Stromal cell of bone marrow (primary cell): ENCODE measurements at regions not wholly inside any gene's neighbourhood (a gene's known extent, or its start where the extent isn't known, plus 50 kb on each side); places are given as distances from the start of the nearest gene placed in this dataset.
A peak's percentile ranks its signal among the peaks of the same experiment; 100 is the strongest.
"Not testable (repeated sequence)": the region's sequence is repeated elsewhere in the genome, so short reads cannot be mapped to it uniquely, and the experiment has no call there.

Experiments used
- DNase-seq: peaks from one replicate; pipeline ENCODE4 v3.0.0-alpha.2; 2012; ENCODE audit warnings: low read depth

DNA sequence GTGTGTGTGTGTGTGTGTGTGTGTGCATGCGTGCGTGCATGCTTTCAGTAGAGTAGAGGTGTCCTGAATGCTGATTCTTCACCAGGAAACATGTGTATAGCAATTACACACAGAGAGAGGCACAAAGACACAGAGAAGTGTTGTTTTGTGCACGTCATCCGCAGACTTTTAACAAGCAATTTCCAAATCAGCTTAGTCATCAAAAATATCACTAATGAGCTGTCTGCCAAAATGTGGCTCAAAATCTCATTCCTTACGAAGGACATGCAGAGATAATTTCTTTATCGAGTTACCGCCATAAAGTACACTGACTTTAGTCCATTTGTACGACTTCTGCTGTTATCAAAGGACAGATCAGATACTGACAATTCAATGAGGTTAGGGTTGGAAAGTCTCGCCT lies 274.9 kb upstream of the RARB start:
- no peak for DNase-seq

DNA sequence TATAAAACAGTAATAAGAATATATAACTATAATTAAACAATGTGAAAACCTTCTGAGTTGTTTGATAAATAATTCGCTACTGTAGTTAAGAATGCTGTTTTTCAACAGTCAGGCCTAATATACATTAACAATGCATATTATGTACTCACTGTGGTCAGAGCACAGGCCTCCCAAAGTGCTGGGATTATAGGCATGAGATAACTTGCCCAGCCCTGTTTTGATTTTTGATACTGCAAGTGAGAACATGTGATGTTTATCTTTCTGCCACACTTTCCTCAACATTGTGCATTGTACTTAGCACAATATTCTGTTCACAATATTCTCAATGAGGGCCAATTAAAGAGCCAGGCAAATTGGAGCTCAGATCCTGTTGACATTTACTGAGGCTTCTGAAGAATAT lies 274.5 kb upstream of the RARB start:
- no peak for DNase-seq

GRCh38 chr3:25155652-25156471 lies 272.2 kb upstream of the RARB start:
- DNase-seq: no peak

- peak; percentile 64 for DNase-seq
These were observed 271.4 kb upstream of the RARB start for GRCh38 chr3:25156626-25157025.

GRCh38 chr3:25165306-25165705 lies 262.8 kb upstream of the RARB start:
- DNase-seq: no peak

DNA sequence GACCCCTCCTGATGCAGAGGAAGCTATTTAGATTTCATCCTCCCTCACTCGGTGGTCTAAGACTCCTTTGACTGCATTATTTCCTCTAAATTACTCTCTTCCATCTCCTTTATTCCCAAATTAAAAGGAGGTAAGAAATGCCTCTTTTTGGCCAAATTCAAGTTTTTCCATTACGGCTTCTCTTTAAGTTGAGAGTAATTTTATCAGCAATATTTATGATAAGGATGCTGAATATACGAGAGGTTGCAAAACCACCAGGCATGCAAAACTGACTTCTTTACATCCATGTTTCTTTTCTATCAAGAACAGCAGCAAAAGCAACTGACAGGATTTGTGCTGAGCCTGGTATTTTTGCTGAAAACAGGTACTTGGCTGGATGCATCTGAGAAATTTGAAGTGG lies 262.0 kb upstream of the RARB start:
- no peak for DNase-seq

DNA sequence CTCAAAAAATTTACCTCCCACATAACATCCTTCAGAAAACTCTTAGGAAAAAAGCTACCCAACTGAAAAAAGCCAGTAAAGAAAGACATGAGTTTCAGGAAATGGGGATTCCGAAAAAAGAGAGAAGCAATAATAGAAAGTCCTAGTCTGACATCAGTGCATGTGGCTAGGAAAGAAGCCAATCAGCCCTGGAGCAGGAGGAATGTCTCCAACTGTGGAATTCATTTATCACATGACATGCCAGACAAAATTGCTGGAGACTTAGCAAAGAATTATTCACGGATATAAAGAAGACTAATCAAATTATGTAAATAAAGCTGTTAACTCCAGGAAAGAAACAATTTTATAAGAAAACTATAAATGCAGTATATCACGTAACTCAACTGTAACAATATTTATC lies 258.9 kb upstream of the RARB start:
- no peak for DNase-seq

DNA sequence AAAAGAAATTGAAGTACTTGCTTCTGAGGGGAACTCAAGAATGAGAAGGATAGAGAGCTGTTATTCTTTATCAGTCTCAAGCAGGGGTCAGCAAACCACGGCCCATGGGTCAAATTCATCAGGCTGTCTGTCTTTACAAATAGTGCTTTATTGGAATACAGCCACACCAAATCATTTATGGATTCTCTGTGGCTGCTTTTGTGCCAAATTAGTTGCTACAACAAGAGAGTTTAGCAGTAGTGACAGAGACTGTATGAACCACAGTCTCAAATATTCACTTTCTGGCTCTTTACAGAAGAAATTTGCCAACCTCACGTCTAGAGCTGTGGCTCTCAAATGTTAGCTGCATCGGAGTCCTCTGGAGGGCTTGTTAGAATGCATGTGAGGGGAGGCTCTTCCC lies 258.0 kb upstream of the RARB start:
- DNase-seq: no peak

DNA sequence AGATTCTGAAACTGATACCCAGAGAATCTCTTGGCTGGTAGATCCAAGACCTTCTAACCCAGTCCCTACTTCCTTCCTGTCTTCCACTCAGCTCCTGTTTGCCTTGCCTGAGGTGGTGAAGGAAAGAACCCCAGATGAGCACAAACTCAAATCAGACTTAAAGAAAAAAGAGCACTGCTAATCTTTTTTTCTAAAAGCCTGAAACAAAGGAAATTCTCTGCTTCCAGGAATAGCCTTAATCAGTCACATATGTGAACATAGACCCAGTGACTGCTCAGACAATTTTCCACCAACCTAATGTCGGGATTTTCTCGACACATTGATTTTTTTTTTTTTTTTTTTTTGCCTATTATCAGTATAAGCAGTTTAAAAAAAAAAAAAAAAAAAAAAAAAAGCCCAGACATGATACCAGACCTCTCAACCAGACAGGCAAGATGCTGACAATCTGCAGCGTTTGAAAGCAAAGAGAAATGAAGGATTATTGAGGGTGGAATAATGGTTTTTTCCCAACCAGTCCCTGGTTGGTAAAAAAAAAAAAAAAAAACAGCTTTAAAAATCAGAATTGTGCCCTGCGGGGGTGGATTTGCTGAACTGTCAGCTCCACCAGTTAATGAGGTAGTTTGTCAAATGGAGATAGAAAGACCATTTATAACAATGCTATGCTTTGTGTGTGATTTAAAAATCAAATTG lies 256.8 kb upstream of the RARB start:
- no peak for DNase-seq

DNA sequence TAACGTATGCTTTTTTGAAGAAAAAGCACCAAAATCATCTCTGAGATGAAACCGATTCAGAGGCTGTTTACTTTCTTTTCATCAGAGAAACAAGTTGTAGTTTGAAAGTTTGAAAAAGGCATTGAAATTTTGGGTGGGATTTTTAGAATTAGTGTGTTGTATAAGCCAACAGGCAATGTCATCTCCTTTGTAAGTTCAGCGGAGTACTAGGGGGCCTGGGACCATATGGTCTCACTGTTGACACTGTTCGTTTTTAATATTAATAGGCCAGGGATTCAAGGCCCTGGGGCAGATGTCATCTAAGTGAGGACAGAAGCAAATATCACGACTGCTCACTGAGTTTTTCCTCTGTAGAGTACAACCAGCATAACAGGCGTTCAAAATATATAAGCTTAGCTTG lies 256.2 kb upstream of the RARB start:
- no peak for DNase-seq

- DNase-seq: no peak
These were observed 254.5 kb upstream of the RARB start for GRCh38 chr3:25173606-25174005.

- DNase-seq: no peak
These were observed 253.8 kb upstream of the RARB start for GRCh38 chr3:25174251-25174650.

GRCh38 chr3:25177041-25177440 lies 251.0 kb upstream of the RARB start:
- DNase-seq: no peak

DNA sequence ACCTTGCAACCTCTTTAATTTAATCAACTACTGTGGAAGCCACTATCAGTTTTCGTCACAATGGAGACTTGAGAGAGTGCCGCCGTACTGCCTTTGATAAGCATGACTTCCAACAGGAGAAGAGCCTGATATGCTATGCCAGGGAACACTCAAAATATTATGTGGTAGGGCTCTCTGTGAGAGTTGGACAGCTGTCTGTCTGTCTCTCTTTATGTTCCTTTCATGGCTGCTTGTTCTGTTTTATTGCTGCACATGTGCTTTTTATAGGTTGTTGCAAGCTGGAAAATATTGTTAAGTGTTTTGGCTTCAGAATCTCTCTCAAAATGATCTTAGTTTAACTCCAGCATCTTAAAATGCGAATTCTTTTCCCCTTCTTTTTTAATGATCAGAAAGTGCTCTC lies 249.4 kb upstream of the RARB start:
- DNase-seq: no peak

- no peak for DNase-seq
These were observed 247.0 kb upstream of the RARB start for GRCh38 chr3:25181096-25181495.

DNA sequence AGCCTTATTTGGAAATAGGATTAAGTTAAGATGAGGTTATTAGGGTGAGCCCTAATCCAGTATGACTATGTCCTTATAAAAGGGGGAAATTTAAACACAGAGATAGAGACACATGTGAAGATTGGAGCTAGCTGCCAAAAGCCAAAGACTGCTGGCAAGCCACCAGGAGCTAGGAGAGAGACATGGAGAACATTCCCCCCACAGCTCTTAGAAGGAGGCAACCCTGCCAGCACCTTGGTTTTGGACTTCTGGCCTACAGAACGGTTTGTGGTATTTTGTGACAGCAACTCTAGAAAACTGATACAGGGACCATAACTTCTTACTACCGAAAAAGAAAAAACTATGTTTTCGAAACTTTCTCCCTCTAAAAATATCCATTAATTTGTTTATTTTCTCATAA lies 245.3 kb upstream of the RARB start:
- DNase-seq: no peak

DNA sequence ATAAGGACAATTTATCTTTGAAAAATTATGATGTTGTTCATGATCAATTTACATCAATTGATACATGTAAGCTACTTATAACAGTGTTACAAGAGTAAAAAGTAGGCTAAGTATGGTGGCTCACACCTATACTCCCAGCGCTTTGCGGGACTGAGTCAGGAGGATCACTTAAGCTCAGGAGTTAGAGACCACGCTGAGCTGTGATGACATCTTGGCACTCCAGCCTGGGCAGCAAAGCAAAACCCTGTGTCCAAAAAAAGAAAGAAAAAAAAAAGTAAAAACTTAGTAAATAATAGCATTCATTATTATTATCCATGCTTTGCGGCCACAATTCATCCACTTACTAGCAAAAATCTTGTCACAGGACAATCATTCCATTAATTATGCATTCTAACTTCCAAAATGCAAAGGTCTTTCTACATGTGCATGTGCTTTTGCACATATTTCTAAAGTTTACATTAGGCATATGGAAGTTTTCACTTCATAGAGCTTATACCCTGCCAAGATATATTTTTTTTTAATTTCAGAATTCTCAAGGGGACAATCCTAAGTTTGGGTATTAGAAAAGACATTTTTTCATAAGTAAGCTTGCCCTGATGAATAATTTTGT lies 243.3 kb upstream of the RARB start:
- DNase-seq: no peak

- no peak for DNase-seq
These were observed 236.4 kb upstream of the RARB start for GRCh38 chr3:25191673-25192072.

GRCh38 chr3:25199567-25199966 lies 228.5 kb upstream of the RARB start:
- DNase-seq: not testable (repeated sequence)

DNA sequence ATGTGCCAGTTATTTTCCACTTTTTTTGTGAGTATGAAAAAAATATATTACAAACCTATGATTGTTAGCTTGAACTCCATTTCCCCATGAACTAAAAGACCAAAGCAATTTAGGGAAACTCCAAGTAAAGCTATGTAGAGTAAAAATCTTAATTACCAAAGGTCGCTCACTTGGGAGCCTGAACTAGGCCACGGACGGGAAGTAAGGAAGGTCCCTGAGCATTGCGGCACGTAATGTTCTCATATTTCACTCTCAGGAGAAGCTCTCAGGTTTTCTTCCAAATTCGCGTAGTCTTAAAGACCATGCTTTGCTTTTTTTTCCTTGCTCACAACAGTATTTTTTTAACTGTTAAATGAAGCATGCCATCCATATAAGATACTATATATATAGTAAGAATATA lies 215.3 kb upstream of the RARB start:
- DNase-seq: no peak

GRCh38 chr3:25214034-25214433 lies 214.0 kb upstream of the RARB start:
- DNase-seq: no peak

- DNase-seq: no peak
These were observed 209.7 kb upstream of the RARB start for GRCh38 chr3:25218362-25218761.

GRCh38 chr3:25226747-25227146 lies 201.3 kb upstream of the RARB start:
- DNase-seq: no peak
